Caco-2 (cell line): ENCODE measurements at regions not wholly inside any gene's neighbourhood (a gene's known extent, or its start where the extent isn't known, plus 50 kb on each side); places are given as distances from the start of the nearest gene placed in this dataset.

Experiments used
- BruUV-seq: library from RNA; stranded (reverse); fragments of 400-500 nt; replicated peaks from 2 replicates; lab custom pipeline; 2021; lab: Mats Ljungman, UMichigan
- CTCF ChIA-PET: fragments of 300-600 bp; sonication (Branson Sonifier 250); formaldehyde crosslinking; loops from one replicate; lab custom pipeline; 2022; ENCODE audit warnings: antibody characterized with exemption; lab: Charles Lee
- POLR2A ChIA-PET: fragments of 300-600 bp; sonication (Branson Sonifier 250); formaldehyde crosslinking; loops from one replicate; lab custom pipeline; 2022; ENCODE audit warnings: antibody characterized with exemption; lab: Charles Lee
- DNase-seq, 2 experiments: peaks; one replicate each; pipeline versions ENCODE4 v3.0.0 to v3.0.0-alpha.2; 2020 to 2022
- H3K27me3 ChIP-seq: replicated peaks from 2 replicates; pipeline ENCODE4 v1.6.0; 2011; ENCODE audit warnings: low read length; ENCODE audit not compliant: control insufficient read depth, insufficient read depth
- H3K36me3 ChIP-seq: 2 replicates; pipeline ENCODE4 v1.5.1; 2011; ENCODE audit warnings: low read length; ENCODE audit not compliant: control insufficient read depth, insufficient read depth
- H3K4me1 ChIP-seq: fragments of 250-450 bp; sonication (Bioruptor Pico); 2 replicates; pipeline ENCODE4 v1.5.1; 2020; ENCODE audit warnings: mild to moderate bottlenecking
- H3K4me3 ChIP-seq: 2 replicates; pipeline ENCODE4 v1.5.1; 2011; ENCODE audit warnings: low read depth, mild to moderate bottlenecking, control low read depth, low read length
- H3K9me3 ChIP-seq: fragments of 250-450 bp; sonication (Bioruptor Pico); 2 replicates; pipeline ENCODE4 v1.5.1; 2020; ENCODE audit warnings: mild to moderate bottlenecking, moderate library complexity
- H3K27ac Mint-ChIP-seq: one replicate; pipeline ENCODE4 v1.8.0; 2022; ENCODE audit warnings: mixed read lengths; ENCODE audit not compliant: unreplicated experiment
- H3K27me3 Mint-ChIP-seq: one replicate; pipeline ENCODE4 v1.8.0; 2022; ENCODE audit warnings: mixed read lengths; ENCODE audit not compliant: insufficient read depth, unreplicated experiment
- H3K36me3 Mint-ChIP-seq: one replicate; pipeline ENCODE4 v1.8.0; 2022; ENCODE audit warnings: mild to moderate bottlenecking, mixed read lengths; ENCODE audit not compliant: insufficient read depth, unreplicated experiment
- H3K4me1 Mint-ChIP-seq: one replicate; pipeline ENCODE4 v1.8.0; 2022; ENCODE audit warnings: low read depth, mixed read lengths; ENCODE audit not compliant: unreplicated experiment
- H3K4me3 Mint-ChIP-seq: one replicate; pipeline ENCODE4 v1.8.0; 2022; ENCODE audit warnings: mild to moderate bottlenecking, moderate library complexity, mixed read lengths; ENCODE audit not compliant: unreplicated experiment
- H3K9me3 Mint-ChIP-seq: one replicate; pipeline ENCODE4 v1.8.0; 2022; ENCODE audit warnings: mixed read lengths; ENCODE audit not compliant: unreplicated experiment
- intact Hi-C: fragments of 100-400 bp; cut with micrococcal nuclease; formaldehyde crosslinking; loops from one replicate; pipeline ENCODE4 v1.10.0; 2022; ENCODE audit not compliant: unreplicated experiment
- TF ChIP-seq, protein P1 (sequence below), 2 experiments: fragments of 200-600 bp in 1 of 2; IDR thresholded peaks; 1 replicate in 1 of 2; 2 replicates in 1 of 2; pipeline versions ENCODE4 v1.5.1 to v1.8.0; 2011 to 2022; ENCODE audit warnings: antibody characterized with exemption in 1 of 2, control low read depth in 1 of 2, inconsistent platforms in 1 of 2, low read depth in 1 of 2, low read length in 1 of 2, mild to moderate bottlenecking in 1 of 2, moderate library complexity in 1 of 2; ENCODE audit not compliant: insufficient read depth in 1 of 2, severe bottlenecking in 1 of 2, unreplicated experiment in 1 of 2

DNA sequence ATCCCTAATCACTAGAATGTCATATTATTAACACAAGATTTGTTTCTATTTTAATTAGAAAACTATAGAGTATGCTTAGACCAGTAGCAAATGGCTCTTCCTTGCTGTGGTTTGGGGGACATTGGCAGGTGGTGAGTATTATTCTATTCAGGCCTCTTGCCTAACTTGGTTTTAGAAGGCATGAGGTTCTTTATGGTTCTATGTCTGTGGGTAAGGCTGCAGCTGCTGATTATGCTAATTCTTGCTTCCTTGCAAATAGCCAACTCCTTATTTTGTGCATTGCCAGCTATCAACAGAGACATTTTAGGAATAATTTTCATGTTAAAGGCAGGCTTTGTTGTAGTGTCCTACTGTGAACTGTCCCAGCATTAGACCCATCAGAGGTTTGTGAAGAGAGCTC lies 1344.9 kb downstream of the UQCRFS1 start:
- intact Hi-C loops = no loop called here

DNA sequence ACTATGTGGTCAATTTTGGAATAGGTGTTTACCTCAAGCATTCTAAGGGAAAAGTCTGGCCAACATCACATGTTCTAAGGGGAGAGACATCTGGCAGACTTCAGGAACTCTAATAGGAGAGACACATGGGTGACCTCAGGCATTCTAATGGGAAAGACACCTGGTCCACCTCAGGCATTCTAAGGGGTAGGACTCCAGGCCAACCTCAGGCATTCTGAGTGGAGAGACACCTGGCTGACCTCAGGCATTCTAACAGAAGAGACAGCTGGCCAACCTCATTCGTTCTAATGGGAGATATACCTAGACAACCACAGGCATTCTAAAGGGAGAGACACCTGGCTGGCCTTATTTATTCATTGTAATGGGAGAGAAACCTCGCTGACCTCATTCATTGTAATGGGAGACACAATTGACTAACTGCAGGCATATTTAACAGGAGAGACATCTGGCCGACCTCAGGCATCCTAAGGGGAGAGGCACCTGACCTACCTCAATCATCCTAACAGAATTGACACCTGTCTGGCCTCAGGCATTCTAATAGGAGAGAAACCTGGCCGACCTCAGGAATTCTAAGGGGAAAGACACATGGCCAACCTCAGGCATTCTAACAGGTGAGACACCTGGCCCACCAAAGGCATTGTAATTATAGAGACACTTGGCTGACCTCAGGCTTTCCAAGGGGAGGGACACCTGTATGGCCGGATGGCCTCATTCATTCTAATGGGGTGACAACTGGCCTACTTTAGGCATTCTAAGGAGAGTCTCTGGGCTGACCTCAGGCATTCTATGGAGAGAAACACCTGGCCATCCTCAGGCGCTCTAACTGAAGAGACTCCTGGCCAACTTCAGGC lies 1346.8 kb downstream of the UQCRFS1 start:
- Histone ChIP-seq H3K27me3 (no peaks in the 10 kb centered on the region), H3K4me3 (no peak overlapping the region), H3K4me1 (no peaks in the 10 kb centered on the region), H3K9me3 (peaks cover 7% of the 10 kb centered on the region; the same call in 1 of the 2 replicates), H3K36me3 (no peaks in the 10 kb centered on the region)
- H3K36me3 Mint-ChIP-seq = no peaks in the 10 kb centered on the region
- CTCF ChIA-PET = no interaction called here
- intact Hi-C loops = no loop called here
- H3K27ac Mint-ChIP-seq = no peak overlapping the region
- peaks cover 10% of the 10 kb centered on the region for H3K9me3 Mint-ChIP-seq
- POLR2A ChIA-PET = no interaction called here
- TF ChIP-seq, protein P1, sequence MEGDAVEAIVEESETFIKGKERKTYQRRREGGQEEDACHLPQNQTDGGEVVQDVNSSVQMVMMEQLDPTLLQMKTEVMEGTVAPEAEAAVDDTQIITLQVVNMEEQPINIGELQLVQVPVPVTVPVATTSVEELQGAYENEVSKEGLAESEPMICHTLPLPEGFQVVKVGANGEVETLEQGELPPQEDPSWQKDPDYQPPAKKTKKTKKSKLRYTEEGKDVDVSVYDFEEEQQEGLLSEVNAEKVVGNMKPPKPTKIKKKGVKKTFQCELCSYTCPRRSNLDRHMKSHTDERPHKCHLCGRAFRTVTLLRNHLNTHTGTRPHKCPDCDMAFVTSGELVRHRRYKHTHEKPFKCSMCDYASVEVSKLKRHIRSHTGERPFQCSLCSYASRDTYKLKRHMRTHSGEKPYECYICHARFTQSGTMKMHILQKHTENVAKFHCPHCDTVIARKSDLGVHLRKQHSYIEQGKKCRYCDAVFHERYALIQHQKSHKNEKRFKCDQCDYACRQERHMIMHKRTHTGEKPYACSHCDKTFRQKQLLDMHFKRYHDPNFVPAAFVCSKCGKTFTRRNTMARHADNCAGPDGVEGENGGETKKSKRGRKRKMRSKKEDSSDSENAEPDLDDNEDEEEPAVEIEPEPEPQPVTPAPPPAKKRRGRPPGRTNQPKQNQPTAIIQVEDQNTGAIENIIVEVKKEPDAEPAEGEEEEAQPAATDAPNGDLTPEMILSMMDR (IDR thresholded peaks at IDR 0.05; ENCODE audit: insufficient read depth in 1 of 2, low read depth in 1 of 2, low read length in 1 of 2, severe bottlenecking in 1 of 2, unreplicated experiment in 1 of 2) = no peak
- no peaks in the 10 kb centered on the region for H3K27me3 Mint-ChIP-seq
- H3K4me3 Mint-ChIP-seq = no peak overlapping the region
- no TSS peak for BruUV-seq
- DNase-seq = no peak
- H3K4me1 Mint-ChIP-seq = no peaks in the 10 kb centered on the region

More for the DNA sequence above, 1344.9 kb downstream of the UQCRFS1 start:
- ChIA-PET POLR2A (no interaction called here), CTCF (no interaction called here)
- TF ChIP-seq, protein P1 (IDR thresholded peaks at IDR 0.05; ENCODE audit: insufficient read depth in 1 of 2, low read depth in 1 of 2, low read length in 1 of 2, severe bottlenecking in 1 of 2, unreplicated experiment in 1 of 2) = no peak
- Histone ChIP-seq H3K9me3 (peaks cover 7% of the 10 kb centered on the region; the same call in 1 of the 2 replicates), H3K27me3 (no peaks in the 10 kb centered on the region), H3K4me3 (no peak overlapping the region), H3K4me1 (no peaks in the 10 kb centered on the region), H3K36me3 (no peaks in the 10 kb centered on the region)
- DNase-seq = no peak
- no peaks in the 10 kb centered on the region for H3K36me3 Mint-ChIP-seq
- BruUV-seq = no TSS peak
- no peak overlapping the region for H3K27ac Mint-ChIP-seq
- no peak overlapping the region for H3K4me3 Mint-ChIP-seq
- no peaks in the 10 kb centered on the region for H3K27me3 Mint-ChIP-seq
- no peaks in the 10 kb centered on the region for H3K9me3 Mint-ChIP-seq
- no peaks in the 10 kb centered on the region for H3K4me1 Mint-ChIP-seq

DNA sequence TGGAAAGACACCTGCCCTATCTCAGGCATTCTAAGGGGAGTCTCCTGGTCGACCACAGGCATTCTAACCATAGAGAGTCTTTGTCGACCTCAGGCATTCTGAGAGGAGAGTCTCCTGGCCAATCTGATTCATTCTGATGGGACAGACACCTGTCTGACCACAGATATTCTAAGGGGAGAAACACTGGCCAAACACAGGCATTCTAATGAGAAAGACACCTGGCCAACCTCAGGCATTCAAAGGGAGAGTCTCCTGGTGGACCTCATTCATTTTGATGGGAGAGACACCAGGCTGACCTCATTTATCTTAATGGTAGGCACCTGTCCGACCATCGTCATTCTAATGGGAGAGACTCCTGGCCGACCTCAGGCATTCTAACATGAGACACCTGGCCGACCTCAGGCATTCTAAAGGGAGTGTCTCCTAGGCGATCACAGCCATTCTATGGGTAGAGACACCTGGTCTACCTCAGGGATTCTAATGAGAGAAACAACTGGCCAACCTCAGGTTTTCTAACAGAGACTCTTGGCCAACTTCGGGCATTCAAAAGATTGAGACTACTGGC lies 1351.5 kb downstream of the UQCRFS1 start:
- H3K27me3 ChIP-seq = no peaks in the 10 kb centered on the region
- H3K9me3 Mint-ChIP-seq = peaks cover 40% of the 10 kb centered on the region
- DNase-seq = no peak
- no peaks in the 10 kb centered on the region for H3K36me3 ChIP-seq
- intact Hi-C loops = no loop called here
- CTCF ChIA-PET = no interaction called here
- no peaks in the 10 kb centered on the region for H3K9me3 ChIP-seq
- no peak overlapping the region for H3K4me3 Mint-ChIP-seq
- no TSS peak for BruUV-seq
- H3K36me3 Mint-ChIP-seq = no peaks in the 10 kb centered on the region
- POLR2A ChIA-PET = no interaction called here
- no peak overlapping the region for H3K27ac Mint-ChIP-seq
- no peak overlapping the region for H3K4me3 ChIP-seq
- H3K4me1 Mint-ChIP-seq = no peaks in the 10 kb centered on the region
- no peaks in the 10 kb centered on the region for H3K4me1 ChIP-seq
- TF ChIP-seq, protein P1 (IDR thresholded peaks at IDR 0.05; ENCODE audit: insufficient read depth in 1 of 2, low read depth in 1 of 2, low read length in 1 of 2, severe bottlenecking in 1 of 2, unreplicated experiment in 1 of 2) = no peak
- no peaks in the 10 kb centered on the region for H3K27me3 Mint-ChIP-seq
